Breast epithelium (tissue), 3 donors: ENCODE measurements at regions not wholly inside any gene's neighbourhood (a gene's known extent, or its start where the extent isn't known, plus 50 kb on each side); places are given as distances from the start of the nearest gene placed in this dataset.

ENCODE experiments used
- CTCF ChIP-seq, 3 donors: fragments of 450-650 bp; IDR thresholded peaks; one replicate each; pipeline ENCODE4 v1.5.1; 2016 to 2017; ENCODE audit warnings: antibody characterized with exemption in 3 of 3, mild to moderate bottlenecking in 3 of 3, moderate library complexity in 3 of 3
- POLR2A ChIP-seq: fragments of 450-650 bp; IDR thresholded peaks from one replicate; pipeline ENCODE4 v1.6.1; 2016; ENCODE audit warnings: antibody characterized with exemption, mild to moderate bottlenecking, moderate library complexity
- POLR2AphosphoS5 ChIP-seq, 3 donors: sonication (generic); formaldehyde crosslinking; IDR thresholded peaks; one replicate each; pipeline ENCODE4 v1.6.1; 2017; ENCODE audit warnings: antibody characterized with exemption in 3 of 3

- TF ChIP-seq POLR2AphosphoS5 (IDR thresholded peaks at IDR 0.05) (no peak), CTCF (IDR thresholded peaks at IDR 0.05) (no peak), POLR2A (no peak)
Observed at GRCh38 chr6:130288065-130288464, 65.3 kb upstream of the SAMD3 start.
